ENCODE measurements at regions not wholly inside any gene's neighbourhood (a gene's known extent, or its start where the extent isn't known, plus 50 kb on each side); places are given as distances from the start of the nearest gene placed in this dataset.

DNA sequence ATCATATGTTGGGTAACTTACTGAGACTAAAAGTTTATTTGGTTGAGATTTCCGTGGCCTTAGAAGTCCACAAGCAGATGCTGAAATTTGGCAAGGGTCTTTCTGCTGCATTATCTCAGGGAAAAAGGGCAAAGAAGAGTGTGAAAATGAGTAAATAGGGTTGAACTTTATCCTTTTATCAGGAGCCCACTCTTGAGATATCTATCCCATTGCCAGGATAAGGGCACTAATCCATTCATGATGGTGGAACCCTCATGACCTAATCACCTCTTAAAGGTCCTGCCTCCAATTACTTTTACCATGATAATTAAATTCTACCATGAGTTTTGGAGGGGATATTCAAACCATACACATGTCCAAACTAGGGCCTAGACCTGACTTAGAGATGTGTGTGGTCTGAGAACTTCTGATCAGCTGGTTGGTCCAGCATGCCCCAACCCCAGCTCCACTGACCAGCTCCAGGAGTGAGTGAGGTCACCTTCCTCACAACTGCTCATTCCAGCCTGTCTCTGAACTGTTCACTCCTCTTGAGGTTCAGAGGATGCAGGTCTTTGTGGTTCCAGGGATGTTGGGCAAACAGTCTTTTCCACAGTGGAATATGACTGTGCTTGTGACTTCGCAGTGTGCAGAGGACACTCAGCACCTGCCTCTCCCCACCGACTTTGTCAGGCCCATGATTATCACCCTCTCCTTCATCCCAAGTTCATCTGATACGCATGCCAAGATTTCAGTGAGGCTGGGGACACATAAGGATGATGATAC lies 130.1 kb upstream of the TOP3B start:
- Histone ChIP-seq H3K4me3 (ENCODE audit: low read depth, low read length) (no peak overlapping the region), H3K27me3 (no peaks in the 10 kb centered on the region), H3K9me3 (no peaks in the 10 kb centered on the region), H3K4me1 (no peaks in the 10 kb centered on the region), H3K36me3 (no peaks in the 10 kb centered on the region)
- TF ChIP-seq, protein P1, sequence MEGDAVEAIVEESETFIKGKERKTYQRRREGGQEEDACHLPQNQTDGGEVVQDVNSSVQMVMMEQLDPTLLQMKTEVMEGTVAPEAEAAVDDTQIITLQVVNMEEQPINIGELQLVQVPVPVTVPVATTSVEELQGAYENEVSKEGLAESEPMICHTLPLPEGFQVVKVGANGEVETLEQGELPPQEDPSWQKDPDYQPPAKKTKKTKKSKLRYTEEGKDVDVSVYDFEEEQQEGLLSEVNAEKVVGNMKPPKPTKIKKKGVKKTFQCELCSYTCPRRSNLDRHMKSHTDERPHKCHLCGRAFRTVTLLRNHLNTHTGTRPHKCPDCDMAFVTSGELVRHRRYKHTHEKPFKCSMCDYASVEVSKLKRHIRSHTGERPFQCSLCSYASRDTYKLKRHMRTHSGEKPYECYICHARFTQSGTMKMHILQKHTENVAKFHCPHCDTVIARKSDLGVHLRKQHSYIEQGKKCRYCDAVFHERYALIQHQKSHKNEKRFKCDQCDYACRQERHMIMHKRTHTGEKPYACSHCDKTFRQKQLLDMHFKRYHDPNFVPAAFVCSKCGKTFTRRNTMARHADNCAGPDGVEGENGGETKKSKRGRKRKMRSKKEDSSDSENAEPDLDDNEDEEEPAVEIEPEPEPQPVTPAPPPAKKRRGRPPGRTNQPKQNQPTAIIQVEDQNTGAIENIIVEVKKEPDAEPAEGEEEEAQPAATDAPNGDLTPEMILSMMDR (IDR thresholded peaks at IDR 0.05; ENCODE audit: low read depth, low read length) = no peak
- no peak for DNase-seq

DNA sequence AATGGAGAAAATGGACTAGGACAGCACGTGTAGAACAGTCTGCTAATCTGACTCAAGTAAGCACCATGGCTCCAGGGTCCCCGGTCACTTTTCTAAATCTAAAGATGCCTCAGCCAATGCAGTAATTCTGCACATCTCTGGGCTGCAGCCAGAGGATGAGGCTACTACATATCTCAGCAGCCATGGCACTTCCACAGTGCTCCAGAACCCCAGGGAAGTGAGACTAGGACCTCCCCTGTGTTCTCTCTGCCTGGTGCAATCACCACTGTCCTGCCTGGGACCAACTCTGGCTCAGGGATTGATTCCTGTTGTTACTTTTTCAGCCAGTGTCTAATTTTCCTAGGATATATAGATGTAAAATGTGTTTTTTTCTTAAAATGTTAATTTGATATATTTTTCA lies 129.4 kb upstream of the TOP3B start:
- TF ChIP-seq, protein P1 (IDR thresholded peaks at IDR 0.05; ENCODE audit: low read depth, low read length) = no peak
- Histone ChIP-seq H3K36me3 (no peaks in the 10 kb centered on the region), H3K9me3 (no peaks in the 10 kb centered on the region), H3K4me3 (ENCODE audit: low read depth, low read length) (no peak overlapping the region), H3K27me3 (no peaks in the 10 kb centered on the region), H3K4me1 (no peaks in the 10 kb centered on the region)
- no peak for DNase-seq

- Histone ChIP-seq H3K4me1 (no peaks in the 10 kb centered on the region), H3K9me3 (no peaks in the 10 kb centered on the region), H3K36me3 (no peaks in the 10 kb centered on the region), H3K4me3 (ENCODE audit: low read depth, low read length) (no peak overlapping the region), H3K27me3 (no peaks in the 10 kb centered on the region)
- no peak for DNase-seq
- TF ChIP-seq, protein P1 (IDR thresholded peaks at IDR 0.05; ENCODE audit: low read depth, low read length) = no peak
Measured at GRCh38 chr22:22111267-22111751, 128.7 kb upstream of the TOP3B start.

GRCh38 chr22:22110548-22111266 lies 128.1 kb upstream of the TOP3B start:
- no peak overlapping the region for H3K4me3 ChIP-seq (ENCODE audit: low read depth, low read length)
- peak; percentile 64 for DNase-seq
- H3K36me3 ChIP-seq = no peaks in the 10 kb centered on the region
- TF ChIP-seq, protein P1 (IDR thresholded peaks at IDR 0.05; ENCODE audit: low read depth, low read length) = peak; percentile 59
- H3K9me3 ChIP-seq = no peaks in the 10 kb centered on the region
- no peaks in the 10 kb centered on the region for H3K27me3 ChIP-seq
- H3K4me1 ChIP-seq = no peaks in the 10 kb centered on the region

DNA sequence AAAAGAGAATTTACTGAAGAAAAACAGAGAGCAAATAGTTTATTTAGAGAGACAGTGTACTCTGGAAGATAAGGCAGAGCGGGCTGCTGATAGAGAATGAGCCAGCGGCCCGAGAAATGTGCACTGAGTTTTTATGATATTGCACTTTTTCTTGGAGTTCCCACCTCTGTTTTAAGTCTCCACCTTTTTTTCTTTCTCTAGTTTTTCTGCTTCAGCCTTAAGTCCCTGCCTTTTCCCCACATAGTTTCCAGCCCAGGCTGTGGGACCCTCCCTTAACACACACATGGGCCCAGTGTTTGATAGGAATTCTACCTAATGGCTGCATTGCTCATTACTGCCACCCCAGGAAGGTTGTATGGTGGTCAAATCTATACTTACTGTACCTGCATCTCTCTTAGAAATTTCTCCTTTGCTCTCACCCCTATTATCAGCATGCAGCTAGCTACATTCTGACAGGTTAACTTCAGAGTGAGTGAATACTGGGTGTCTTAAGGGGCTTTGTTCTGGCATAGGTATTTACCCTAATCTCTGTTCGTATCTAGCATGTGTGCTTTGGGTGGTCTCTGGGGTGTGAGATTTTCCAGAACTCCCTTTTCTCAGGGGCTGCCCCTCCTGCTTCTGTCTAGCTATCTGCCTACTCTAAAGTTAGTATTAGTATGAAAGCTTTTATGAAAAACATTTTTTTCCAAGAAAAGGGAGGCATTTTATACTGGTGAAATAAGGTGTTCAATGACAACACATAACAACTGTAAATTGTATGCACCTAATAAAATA lies 127.3 kb upstream of the TOP3B start:
- no peaks in the 10 kb centered on the region for H3K27me3 ChIP-seq
- no peaks in the 10 kb centered on the region for H3K9me3 ChIP-seq
- TF ChIP-seq, protein P1 (IDR thresholded peaks at IDR 0.05; ENCODE audit: low read depth, low read length) = peak; percentile 42
- no peaks in the 10 kb centered on the region for H3K4me1 ChIP-seq
- no peak for DNase-seq
- no peak overlapping the region for H3K4me3 ChIP-seq (ENCODE audit: low read depth, low read length)
- H3K36me3 ChIP-seq = no peaks in the 10 kb centered on the region

All from BE2C (cell line).